ENCODE measurements at regions not wholly inside any gene's neighbourhood (a gene's known extent, or its start where the extent isn't known, plus 50 kb on each side); places are given as distances from the start of the nearest gene placed in this dataset.
"Not testable (repeated sequence)": the region's sequence is repeated elsewhere in the genome, so short reads cannot be mapped to it uniquely, and the experiment has no call there.

- DNase-seq = no peak
These were observed 235.7 kb downstream of the RPIA start for GRCh38 chr2:88927128-88927527.

DNA sequence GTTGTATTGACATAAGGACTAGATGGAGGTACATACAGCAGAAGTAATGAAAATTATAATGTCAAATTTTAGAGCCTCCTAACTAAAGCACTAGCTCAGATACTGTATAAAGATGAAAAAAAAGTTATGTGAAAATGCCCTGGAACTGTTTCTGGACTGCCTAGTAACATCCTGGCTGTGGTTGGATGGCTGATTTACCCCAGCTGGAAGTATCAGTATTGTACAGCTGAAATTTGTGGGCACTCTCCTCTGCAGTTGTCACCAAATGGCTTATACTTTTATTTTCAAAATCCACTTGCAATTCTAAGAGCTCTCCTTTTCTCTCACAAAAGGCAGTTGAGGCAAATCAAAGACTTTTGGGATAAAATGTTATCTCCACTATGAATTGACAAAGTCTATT lies 239.2 kb downstream of the RPIA start:
- no peak for DNase-seq

- no peak for DNase-seq
These were observed 241.2 kb downstream of the RPIA start for GRCh38 chr2:88932686-88933085.

DNA sequence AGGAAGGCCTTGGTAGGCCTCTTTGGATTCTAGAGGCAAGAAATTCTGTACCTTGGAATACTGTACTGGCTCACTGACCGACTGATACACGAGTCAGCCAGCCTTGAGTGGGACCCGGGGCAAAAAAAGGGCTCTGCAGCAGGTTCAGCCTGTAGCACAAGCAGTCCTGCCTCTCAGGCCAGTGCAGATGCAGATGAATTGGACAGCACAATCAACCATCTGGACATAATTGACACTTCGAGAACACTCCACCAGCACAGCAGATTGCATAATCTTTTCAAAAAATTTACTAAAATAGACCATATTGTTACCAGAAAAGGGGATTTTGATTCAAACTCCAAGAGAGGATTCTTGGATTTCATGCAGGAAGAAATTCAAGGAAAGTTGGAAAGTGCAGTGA lies 241.6 kb downstream of the RPIA start:
- no peak for DNase-seq

GRCh38 chr2:88933980-88934379 lies 242.5 kb downstream of the RPIA start:
- DNase-seq = no peak

DNA sequence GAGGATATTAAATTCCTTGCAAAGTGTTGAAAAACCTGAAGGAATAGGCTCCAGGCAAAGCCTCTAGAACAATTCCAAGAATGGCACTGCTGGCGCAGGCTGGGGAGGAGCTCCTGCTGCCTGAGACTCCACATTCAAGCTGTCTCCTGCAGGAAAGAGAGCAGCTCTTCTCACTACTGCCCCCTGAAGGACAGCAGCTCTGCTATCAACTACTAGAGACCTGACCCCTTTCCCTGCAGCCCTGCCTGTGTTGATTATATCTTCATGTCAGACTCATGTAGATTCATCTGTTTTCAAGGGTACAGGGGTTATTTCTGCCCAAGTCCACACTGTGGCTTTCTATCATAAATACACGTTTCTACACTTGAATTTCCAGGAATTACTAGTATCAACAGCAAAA lies 249.7 kb downstream of the RPIA start:
- DNase-seq = not testable (repeated sequence)

DNA sequence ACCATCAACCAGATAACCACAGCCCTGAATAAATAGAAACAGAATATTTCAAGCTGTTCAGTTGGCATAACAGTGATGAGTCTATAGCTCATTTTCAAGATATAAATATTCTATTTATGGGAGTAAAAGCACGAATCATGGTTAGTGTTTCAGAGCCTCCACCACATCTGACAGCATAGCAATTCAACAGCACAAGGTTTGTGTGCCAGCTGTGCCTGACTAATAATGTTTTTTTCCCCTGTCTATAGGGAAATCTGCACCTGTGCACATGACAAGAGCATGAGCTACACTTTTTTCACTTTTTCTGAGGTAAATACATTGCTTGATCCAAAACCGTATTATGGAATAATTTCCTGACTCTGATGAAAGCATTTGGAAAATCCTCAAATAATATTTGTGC lies 251.3 kb downstream of the RPIA start:
- DNase-seq = no peak

- DNase-seq = no peak
These were observed 257.9 kb downstream of the RPIA start for GRCh38 chr2:88949336-88949735.

GRCh38 chr2:88950010-88950409 lies 258.5 kb downstream of the RPIA start:
- no peak for DNase-seq

- DNase-seq = no peak
These were observed 264.1 kb downstream of the RPIA start for GRCh38 chr2:88955607-88956006.

- no peak for DNase-seq
These were observed 268.2 kb downstream of the RPIA start for GRCh38 chr2:88959480-88960204.

DNA sequence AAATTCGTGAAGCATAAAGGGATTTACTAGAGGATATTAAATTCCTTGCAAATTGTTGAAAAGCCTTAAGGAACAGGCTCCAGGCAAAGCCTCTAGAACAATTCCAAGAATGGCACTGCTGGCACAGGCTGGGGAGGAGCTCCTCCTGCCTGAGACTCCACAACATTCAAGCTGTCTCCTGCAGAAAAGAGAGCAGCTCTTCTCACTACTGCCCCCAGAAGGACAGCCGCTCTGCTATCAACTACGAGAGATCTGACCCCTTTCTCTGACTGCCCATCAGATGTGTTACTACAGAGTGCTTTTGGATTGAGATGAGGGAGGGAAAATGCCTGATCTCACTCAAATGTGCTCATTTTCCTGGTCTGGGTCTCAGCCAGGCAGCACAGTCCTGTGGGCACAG lies 269.9 kb downstream of the RPIA start:
- not testable (repeated sequence) for DNase-seq

DNA sequence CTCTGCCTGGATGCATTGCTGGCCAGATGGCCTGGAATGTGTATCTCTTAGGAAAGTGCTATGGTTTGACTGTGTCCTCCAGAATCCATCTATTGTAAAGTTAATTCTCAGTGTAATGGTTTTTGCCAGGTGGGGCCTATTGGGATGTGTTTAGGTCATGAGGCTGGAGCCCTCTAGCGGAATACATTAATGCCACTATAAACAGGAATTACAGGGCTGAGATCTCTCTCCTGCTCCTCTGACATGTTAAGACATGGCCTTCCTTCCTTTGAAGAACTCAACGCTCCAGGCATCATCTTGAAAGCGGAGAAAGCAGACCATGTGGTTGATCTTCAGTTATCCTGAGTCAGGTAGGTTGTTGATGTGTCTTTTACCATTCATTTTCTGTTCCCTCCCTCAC lies 276.4 kb downstream of the RPIA start:
- no peak for DNase-seq

DNA sequence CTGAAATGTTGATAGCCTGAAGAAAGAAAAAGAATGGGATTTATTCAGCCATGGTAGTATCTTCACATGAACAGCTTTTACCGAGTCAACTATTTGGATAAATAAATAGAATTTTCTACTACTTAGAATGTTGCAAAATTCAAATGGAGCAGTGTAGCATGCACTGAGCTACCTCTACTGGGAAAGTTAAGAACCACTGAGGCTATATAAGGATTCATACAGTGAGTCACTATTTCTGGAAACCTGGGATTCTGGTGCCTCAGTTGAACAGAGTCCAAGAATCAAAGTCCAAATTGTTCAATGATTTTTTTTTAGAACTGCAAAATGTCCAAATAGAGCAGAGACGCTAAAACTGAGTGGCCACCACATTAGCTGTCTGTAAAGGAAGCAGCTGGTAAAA lies 286.5 kb downstream of the RPIA start:
- DNase-seq = not testable (repeated sequence)

GRCh38 chr2:88978446-88978845 lies 287.0 kb downstream of the RPIA start:
- DNase-seq = not testable (repeated sequence)

GRCh38 chr2:88984079-88984478 lies 292.6 kb downstream of the RPIA start:
- DNase-seq = not testable (repeated sequence)

GRCh38 chr2:88986721-88987330 lies 295.4 kb downstream of the RPIA start:
- not testable (repeated sequence) for DNase-seq

DNA sequence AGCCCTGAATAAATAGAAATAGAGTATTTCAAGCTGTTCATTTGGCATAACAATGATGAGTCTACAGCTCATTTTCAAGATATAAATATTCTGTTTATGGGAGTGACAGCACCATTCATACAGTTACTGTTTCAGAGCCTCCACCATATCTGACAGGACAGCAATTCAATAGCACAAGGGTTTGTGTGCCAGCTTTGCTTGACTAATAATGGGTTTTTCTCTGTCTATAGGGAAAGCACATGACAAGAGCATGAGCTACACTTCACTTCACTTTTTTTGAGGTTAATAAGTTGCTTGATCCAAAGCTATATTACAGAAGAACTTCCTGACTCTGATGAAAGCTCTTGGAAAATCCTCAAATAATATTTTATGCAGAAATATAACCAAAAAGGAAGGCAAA lies 297.1 kb downstream of the RPIA start:
- DNase-seq = not testable (repeated sequence)

DNA sequence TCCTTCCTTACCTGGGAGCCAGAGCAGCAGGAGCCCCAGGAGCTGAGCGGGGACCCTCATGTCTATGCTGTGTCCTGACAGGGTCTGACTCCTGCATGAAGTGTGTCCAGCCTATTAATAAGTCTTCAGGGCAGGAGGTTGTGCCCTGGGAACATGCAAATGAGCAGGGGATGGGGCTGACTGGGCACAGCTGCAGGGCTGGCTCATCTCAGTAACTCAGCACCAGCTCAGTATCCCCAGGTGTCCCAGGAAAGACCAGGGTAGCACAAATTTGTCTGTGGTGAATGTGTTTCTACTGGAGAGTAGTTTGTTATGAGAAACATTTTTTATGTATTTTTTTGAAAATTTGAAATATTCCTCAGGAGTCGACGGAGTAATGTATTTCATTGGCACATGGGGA lies 301.3 kb downstream of the RPIA start:
- DNase-seq = not testable (repeated sequence)

DNA sequence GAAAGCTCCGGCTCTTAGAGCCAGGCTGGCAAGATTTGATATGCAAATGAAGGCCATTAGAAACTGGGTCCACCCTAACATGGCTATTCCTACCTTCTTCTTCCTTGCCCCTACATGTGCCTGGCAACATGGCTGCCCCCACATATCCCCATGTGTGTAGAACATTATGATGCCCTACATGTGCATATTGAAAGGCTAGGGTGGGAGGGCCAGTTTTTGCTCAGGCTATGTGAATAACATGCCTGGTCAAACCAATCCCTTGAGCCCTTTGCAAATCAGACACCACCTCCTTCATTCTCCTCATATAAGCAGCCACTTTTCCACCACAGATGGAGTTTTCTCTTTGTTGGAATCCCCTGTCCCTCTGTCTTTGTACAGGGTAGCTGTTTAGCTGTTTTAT lies 303.4 kb downstream of the RPIA start:
- not testable (repeated sequence) for DNase-seq

- DNase-seq = not testable (repeated sequence)
These were observed 305.1 kb downstream of the RPIA start for GRCh38 chr2:88996588-88996987.

GRCh38 chr2:88999365-88999764 lies 307.9 kb downstream of the RPIA start:
- no peak for DNase-seq

- DNase-seq = no peak
These were observed 308.8 kb downstream of the RPIA start for GRCh38 chr2:89000235-89000634.

DNA sequence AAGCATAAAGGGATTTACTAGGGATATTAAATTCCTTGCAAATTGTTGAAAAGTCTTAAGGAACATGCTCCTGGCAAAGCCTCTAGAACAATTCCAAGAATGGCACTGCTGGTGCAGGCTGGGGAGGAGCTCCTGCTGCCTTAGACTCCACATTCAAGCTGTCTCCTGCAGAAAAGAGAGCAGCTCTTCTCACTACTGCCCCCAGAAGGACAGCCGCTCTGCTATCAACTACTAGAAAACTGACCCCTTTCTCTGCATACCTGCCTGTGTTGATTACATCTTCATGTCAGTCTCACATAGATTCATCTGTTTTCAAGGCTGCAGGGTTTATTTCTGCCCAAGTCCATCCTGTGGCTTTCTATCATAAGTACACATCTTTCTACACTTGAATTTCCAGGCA lies 312.8 kb downstream of the RPIA start:
- not testable (repeated sequence) for DNase-seq

GRCh38 chr2:89020566-89020965 lies 329.1 kb downstream of the RPIA start:
- DNase-seq = not testable (repeated sequence)

All from NCI-H748 treated with DMSO at 0.1 percent for 48 hours (cell line).